Suprapubic skin (tissue), 4 donors: ENCODE measurements at regions not wholly inside any gene's neighbourhood (a gene's known extent, or its start where the extent isn't known, plus 50 kb on each side); places are given as distances from the start of the nearest gene placed in this dataset.

Source experiments
- DNase-seq, 2 donors: peaks; one replicate each; pipeline ENCODE4 v3.0.0-alpha.2; 2019; ENCODE audit warnings: low spot score in 2 of 2
- H3K27ac ChIP-seq: fragments of 200-600 bp; sonication (generic); one replicate; pipeline ENCODE4 v1.5.1; 2019
- H3K27me3 ChIP-seq: fragments of 200-600 bp; sonication (generic); one replicate; pipeline ENCODE4 v1.5.1; 2019
- H3K36me3 ChIP-seq: fragments of 200-600 bp; sonication (generic); one replicate; pipeline ENCODE4 v1.5.1; 2019
- H3K4me1 ChIP-seq: fragments of 200-600 bp; sonication (generic); one replicate; pipeline ENCODE4 v1.5.1; 2019
- H3K4me3 ChIP-seq: fragments of 200-600 bp; sonication (generic); one replicate; pipeline ENCODE4 v1.5.1; 2019; ENCODE audit warnings: mild to moderate bottlenecking
- H3K9me3 ChIP-seq: fragments of 200-600 bp; sonication (generic); one replicate; pipeline ENCODE4 v1.5.1; 2019
- EP300 ChIP-seq: sonication (generic); formaldehyde crosslinking; IDR thresholded peaks from one replicate; pipeline ENCODE4 v1.6.1; 2017; ENCODE audit warnings: antibody characterized with exemption
- POLR2A ChIP-seq, 2 donors: fragments of 450-650 bp; IDR thresholded peaks; one replicate each; pipeline ENCODE4 v1.6.1; 2017; ENCODE audit warnings: antibody characterized with exemption in 2 of 2, mild to moderate bottlenecking in 2 of 2, moderate library complexity in 2 of 2
- POLR2AphosphoS5 ChIP-seq, 3 donors: sonication (generic); formaldehyde crosslinking; IDR thresholded peaks; one replicate each; pipeline ENCODE4 v1.6.1; 2017; ENCODE audit warnings: antibody characterized with exemption in 3 of 3
- WGBS: methylation state at CpG from one replicate; pipeline ENCODE4 v1.1.5; 2018; 5-methylcytosine and 5-hydroxymethylcytosine counted together
- TF ChIP-seq, protein P1 (sequence below), 2 donors: fragments of 200-600 bp in 1 of 2; fragments of 450-650 bp in 1 of 2; sonication (generic) in 1 of 2; IDR thresholded peaks; one replicate each; pipeline ENCODE4 v1.5.1; 2016 to 2019; ENCODE audit warnings: antibody characterized with exemption in 2 of 2, mild to moderate bottlenecking in 1 of 2, moderate library complexity in 1 of 2

DNA sequence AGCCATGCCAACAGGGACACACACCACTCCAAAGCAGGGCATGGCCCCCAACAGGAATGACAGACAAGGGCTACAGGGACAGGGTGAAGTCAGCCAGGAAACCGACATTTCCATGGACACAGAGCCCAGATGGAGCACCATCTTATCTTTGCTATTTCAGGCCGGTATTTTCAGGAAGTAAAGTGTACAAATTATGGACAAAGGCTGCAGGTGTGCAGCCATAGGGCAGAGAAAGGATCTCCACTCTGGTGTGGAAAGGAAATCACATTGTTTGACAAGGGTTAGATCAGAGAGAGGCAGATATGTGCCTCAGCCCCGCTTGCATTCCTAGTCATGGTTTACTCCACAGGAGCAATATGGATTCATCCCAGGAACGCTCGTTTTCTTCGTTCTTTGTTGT lies 81.7 kb upstream of the SLC22A23 start:
- Histone ChIP-seq H3K27ac (no peak overlapping the region), H3K9me3 (no peaks in the 10 kb centered on the region), H3K4me1 (peaks cover 3% of the 10 kb centered on the region), H3K36me3 (no peaks in the 10 kb centered on the region), H3K4me3 (no peak overlapping the region), H3K27me3 (peaks cover 3% of the 10 kb centered on the region)
- no peak for DNase-seq
- WGBS, result 84% methylated on average over 6 of the region's 6 CpGs
- TF ChIP-seq EP300 (no peak), POLR2A (IDR thresholded peaks at IDR 0.05) (no peak), POLR2AphosphoS5 (IDR thresholded peaks at IDR 0.05) (no peak)
- TF ChIP-seq, protein P1, sequence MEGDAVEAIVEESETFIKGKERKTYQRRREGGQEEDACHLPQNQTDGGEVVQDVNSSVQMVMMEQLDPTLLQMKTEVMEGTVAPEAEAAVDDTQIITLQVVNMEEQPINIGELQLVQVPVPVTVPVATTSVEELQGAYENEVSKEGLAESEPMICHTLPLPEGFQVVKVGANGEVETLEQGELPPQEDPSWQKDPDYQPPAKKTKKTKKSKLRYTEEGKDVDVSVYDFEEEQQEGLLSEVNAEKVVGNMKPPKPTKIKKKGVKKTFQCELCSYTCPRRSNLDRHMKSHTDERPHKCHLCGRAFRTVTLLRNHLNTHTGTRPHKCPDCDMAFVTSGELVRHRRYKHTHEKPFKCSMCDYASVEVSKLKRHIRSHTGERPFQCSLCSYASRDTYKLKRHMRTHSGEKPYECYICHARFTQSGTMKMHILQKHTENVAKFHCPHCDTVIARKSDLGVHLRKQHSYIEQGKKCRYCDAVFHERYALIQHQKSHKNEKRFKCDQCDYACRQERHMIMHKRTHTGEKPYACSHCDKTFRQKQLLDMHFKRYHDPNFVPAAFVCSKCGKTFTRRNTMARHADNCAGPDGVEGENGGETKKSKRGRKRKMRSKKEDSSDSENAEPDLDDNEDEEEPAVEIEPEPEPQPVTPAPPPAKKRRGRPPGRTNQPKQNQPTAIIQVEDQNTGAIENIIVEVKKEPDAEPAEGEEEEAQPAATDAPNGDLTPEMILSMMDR (IDR thresholded peaks at IDR 0.05), result no peak

DNA sequence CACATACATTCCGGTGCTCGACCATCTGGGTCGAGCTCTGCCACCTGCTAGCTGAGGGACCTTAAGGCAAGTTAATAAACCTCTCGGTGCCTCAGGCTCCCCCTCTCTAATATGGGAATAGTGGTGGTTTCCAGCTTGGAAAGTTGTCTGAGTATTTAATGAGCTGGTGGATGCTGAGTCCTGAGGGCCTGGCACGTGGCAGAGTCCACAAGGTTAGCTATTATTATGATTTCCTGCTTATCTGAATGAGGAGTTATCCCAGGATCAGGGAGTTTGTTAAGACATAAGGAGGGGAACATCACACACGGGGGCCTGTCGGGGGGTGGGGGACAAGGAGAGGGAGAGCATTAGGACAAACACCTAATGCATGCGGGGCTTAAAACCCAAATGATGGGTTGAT lies 80.1 kb upstream of the SLC22A23 start:
- Histone ChIP-seq H3K27me3 (peaks cover 3% of the 10 kb centered on the region), H3K4me1 (peaks cover 3% of the 10 kb centered on the region), H3K27ac (no peak overlapping the region), H3K4me3 (no peak overlapping the region), H3K36me3 (no peaks in the 10 kb centered on the region), H3K9me3 (no peaks in the 10 kb centered on the region)
- 75% methylated on average over 8 of the region's 8 CpGs for WGBS
- TF ChIP-seq POLR2AphosphoS5 (IDR thresholded peaks at IDR 0.05) (no peak), POLR2A (IDR thresholded peaks at IDR 0.05) (no peak), EP300 (no peak)
- TF ChIP-seq, protein P1 (IDR thresholded peaks at IDR 0.05), result no peak
- no peak for DNase-seq

DNA sequence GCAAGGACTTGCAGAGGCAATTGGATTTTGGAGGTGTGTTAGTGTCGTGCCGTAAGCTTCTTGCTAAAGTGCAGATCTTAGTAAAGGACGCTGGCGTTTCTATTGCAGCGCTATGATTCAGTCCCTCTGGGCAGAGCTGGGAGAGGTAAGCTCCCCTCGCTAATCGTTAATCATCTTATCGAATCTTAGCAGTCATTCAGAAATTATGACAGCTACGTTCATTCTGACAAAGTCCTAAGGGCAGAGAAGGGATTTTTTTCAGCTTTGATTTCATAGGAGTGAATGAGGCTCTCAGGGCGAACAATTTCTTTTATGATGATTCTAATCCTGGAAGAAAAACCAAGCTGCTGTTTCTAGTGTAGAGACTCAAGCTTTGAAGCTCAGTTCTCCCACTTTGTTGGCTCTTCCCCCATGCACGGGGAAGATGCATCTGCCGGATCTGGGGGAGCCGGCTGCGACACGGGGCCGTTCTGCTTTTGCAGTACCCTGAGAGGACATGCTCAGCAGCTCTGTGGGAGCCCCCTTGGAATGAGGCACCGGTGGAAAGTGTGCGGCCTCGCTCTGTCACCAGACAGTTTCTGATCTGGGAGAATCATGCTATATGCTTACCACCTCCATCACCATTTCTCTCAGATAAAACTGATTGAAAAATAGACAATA lies 79.1 kb upstream of the SLC22A23 start:
- TF ChIP-seq EP300 (no peak), POLR2A (IDR thresholded peaks at IDR 0.05) (no peak), POLR2AphosphoS5 (IDR thresholded peaks at IDR 0.05) (no peak)
- TF ChIP-seq, protein P1 (IDR thresholded peaks at IDR 0.05), result no peak
- H3K9me3 ChIP-seq, result no peaks in the 10 kb centered on the region
- H3K27me3 ChIP-seq, result peaks cover 3% of the 10 kb centered on the region
- no peak for DNase-seq
- peaks cover 3% of the 10 kb centered on the region for H3K4me1 ChIP-seq
- 49% methylated on average over 19 of the region's 19 CpGs for WGBS
- no peaks in the 10 kb centered on the region for H3K36me3 ChIP-seq
- H3K27ac ChIP-seq, result no peak overlapping the region
- H3K4me3 ChIP-seq, result no peak overlapping the region

DNA sequence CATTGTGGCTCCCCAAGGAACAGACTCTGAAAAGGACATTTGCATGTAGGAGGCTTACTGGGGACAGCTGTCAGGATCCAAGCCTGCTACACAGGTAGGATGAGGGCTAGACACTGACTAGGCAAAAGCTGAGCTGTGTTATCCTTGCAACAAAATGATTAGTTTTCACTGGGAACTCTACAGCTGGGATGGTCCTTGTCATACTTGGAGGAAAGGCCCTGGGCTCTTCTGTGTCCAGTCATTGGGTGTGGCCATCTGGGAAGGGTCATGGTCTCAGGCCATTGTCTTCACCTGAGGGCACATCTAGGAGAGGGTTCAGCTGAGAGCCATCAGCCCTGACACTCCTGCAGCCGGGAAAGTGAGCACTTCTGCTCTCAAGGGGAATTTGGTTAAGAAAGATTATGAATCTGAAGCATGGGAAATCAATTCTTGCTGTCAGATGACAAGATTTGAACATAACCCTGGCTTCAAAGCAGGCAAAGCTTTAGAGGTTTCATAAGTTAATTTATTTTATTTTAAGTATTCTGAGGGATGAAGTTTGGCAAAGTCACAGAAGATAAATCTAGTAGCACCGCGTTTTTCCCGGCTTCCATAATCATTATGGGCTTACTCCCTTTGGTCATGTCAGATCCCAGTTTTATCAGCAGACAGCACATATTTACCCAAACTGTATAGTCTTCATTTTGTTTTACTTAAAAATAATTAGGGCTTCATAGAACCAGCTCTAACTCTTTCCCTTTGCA lies 78.4 kb upstream of the SLC22A23 start:
- Histone ChIP-seq H3K27me3 (peaks cover 3% of the 10 kb centered on the region), H3K27ac (no peak overlapping the region), H3K36me3 (no peaks in the 10 kb centered on the region), H3K4me1 (peaks cover 3% of the 10 kb centered on the region), H3K9me3 (no peaks in the 10 kb centered on the region), H3K4me3 (no peak overlapping the region)
- TF ChIP-seq POLR2AphosphoS5 (IDR thresholded peaks at IDR 0.05), result no peak
- TF ChIP-seq EP300, result no peak
- TF ChIP-seq, protein P1 (IDR thresholded peaks at IDR 0.05), result no peak
- no peak for TF ChIP-seq POLR2A (IDR thresholded peaks at IDR 0.05)
- 62% methylated on average over 4 of the region's 4 CpGs for whole genome bisulfite sequencing
- no peak for DNase-seq

DNA sequence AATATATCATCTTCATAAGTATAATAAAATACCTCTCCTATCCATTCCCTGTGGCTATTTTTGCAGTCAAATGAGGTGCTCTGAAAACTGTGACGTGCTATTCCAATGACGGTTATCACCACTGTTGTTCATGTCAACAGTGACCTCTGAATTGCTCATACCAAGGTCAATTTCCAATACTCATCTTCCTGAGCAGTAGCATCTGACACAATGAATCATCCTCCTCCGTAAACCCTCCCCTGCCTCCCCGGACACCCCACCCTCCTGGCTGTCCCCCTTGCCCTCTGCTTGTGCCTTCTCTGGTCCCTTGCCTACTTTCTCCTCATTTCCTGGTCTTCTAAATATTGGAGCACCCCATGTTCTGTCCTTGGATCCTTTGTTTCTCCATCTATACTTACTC lies 77.7 kb upstream of the SLC22A23 start:
- TF ChIP-seq EP300 (no peak), POLR2A (IDR thresholded peaks at IDR 0.05) (no peak), POLR2AphosphoS5 (IDR thresholded peaks at IDR 0.05) (no peak)
- TF ChIP-seq, protein P1 (IDR thresholded peaks at IDR 0.05), result no peak
- 86% methylated on average over 4 of the region's 4 CpGs for WGBS
- H3K36me3 ChIP-seq, result no peaks in the 10 kb centered on the region
- DNase-seq, result no peak
- no peak overlapping the region for H3K4me3 ChIP-seq
- no peaks in the 10 kb centered on the region for H3K9me3 ChIP-seq
- H3K27me3 ChIP-seq, result peaks cover 3% of the 10 kb centered on the region
- H3K4me1 ChIP-seq, result peaks cover 3% of the 10 kb centered on the region
- H3K27ac ChIP-seq, result no peak overlapping the region
